Epithelial cell of esophagus (primary cell): ENCODE measurements at regions not wholly inside any gene's neighbourhood (a gene's known extent, or its start where the extent isn't known, plus 50 kb on each side); places are given as distances from the start of the nearest gene placed in this dataset.

Source experiments
- DNase-seq: peaks from one replicate; pipeline ENCODE4 v3.0.0; 2010; ENCODE audit warnings: low read depth
- H3K4me3 ChIP-seq: 2 replicates; pipeline ENCODE4 v1.5.1; 2011; ENCODE audit warnings: mild to moderate bottlenecking, low read length, control low read depth
- CTCF ChIP-seq: IDR thresholded peaks from 2 replicates; pipeline ENCODE4 v1.5.1; 2011; ENCODE audit warnings: low read depth, mild to moderate bottlenecking, low read length, control low read depth, inconsistent platforms; ENCODE audit not compliant: insufficient read depth; ENCODE audit errors: missing control alignments

- DNase-seq = no peak
- no peak for TF ChIP-seq CTCF
- H3K4me3 ChIP-seq = no peak overlapping the region
These were observed 96.6 kb upstream of the NXT1 start for GRCh38 chr20:23254034-23254433.

- no peak overlapping the region for H3K4me3 ChIP-seq
- no peak for DNase-seq
- TF ChIP-seq CTCF = no peak
These were observed 97.1 kb upstream of the NXT1 start for GRCh38 chr20:23253524-23253923.

- no peak overlapping the region for H3K4me3 ChIP-seq
- no peak for TF ChIP-seq CTCF
- DNase-seq = no peak
These were observed 98.8 kb upstream of the NXT1 start for GRCh38 chr20:23251779-23252178.

- no peak overlapping the region for H3K4me3 ChIP-seq
- TF ChIP-seq CTCF = no peak
- no peak for DNase-seq
These were observed 101.0 kb upstream of the NXT1 start for GRCh38 chr20:23249541-23249940.

GRCh38 chr20:23248461-23248882 lies 102.1 kb upstream of the NXT1 start:
- no peak for TF ChIP-seq CTCF
- H3K4me3 ChIP-seq = no peak overlapping the region
- no peak for DNase-seq

- TF ChIP-seq CTCF = no peak
- no peak overlapping the region for H3K4me3 ChIP-seq
- no peak for DNase-seq
These were observed 103.6 kb upstream of the NXT1 start for GRCh38 chr20:23246717-23247664.
